ENCODE measurements at regions not wholly inside any gene's neighbourhood (a gene's known extent, or its start where the extent isn't known, plus 50 kb on each side); places are given as distances from the start of the nearest gene placed in this dataset.

- no peak for TF ChIP-seq CTCF (IDR thresholded peaks at IDR 0.05)
Observed at GRCh38 chr13:46487748-46488147, 65.2 kb upstream of the LRCH1 start.

- no peak for TF ChIP-seq CTCF (IDR thresholded peaks at IDR 0.05)
Observed at GRCh38 chr13:46486270-46486669, 66.7 kb upstream of the LRCH1 start.

- no peak for TF ChIP-seq CTCF (IDR thresholded peaks at IDR 0.05)
Observed at GRCh38 chr13:46484561-46484960, 68.4 kb upstream of the LRCH1 start.

GRCh38 chr13:46481166-46481565, 71.8 kb upstream of the LRCH1 start:
- TF ChIP-seq CTCF (IDR thresholded peaks at IDR 0.05), result no peak

- no peak for TF ChIP-seq CTCF (IDR thresholded peaks at IDR 0.05)
Observed at GRCh38 chr13:46480131-46480530, 72.8 kb upstream of the LRCH1 start.

- TF ChIP-seq CTCF (IDR thresholded peaks at IDR 0.05), result no peak
Observed at GRCh38 chr13:46479691-46480090, 73.3 kb upstream of the LRCH1 start.

- TF ChIP-seq CTCF (IDR thresholded peaks at IDR 0.05), result no peak
Observed at GRCh38 chr13:46479283-46479682, 73.7 kb upstream of the LRCH1 start.

GRCh38 chr13:46478651-46479050, 74.3 kb upstream of the LRCH1 start:
- no peak for TF ChIP-seq CTCF (IDR thresholded peaks at IDR 0.05)

Measured in LNCAP (cell line).